Thoracic aorta (tissue), 2 donors: ENCODE measurements at regions not wholly inside any gene's neighbourhood (a gene's known extent, or its start where the extent isn't known, plus 50 kb on each side); places are given as distances from the start of the nearest gene placed in this dataset.

Experiments used
- ATAC-seq: fragments of 150-250 bp; one replicate; pipeline ENCODE4 v1.8.0; 2017; ENCODE audit warnings: low read depth; ENCODE audit not compliant: insufficient number of reproducible peaks, low FRiP score
- DNase-seq: peaks from one replicate; pipeline ENCODE4 v3.0.0-alpha.2; 2020; ENCODE audit warnings: low spot score
- H3K27ac ChIP-seq, 2 donors: fragments of 200-600 bp; sonication (generic); 1 replicate in 1 of 2; 2 replicates in 1 of 2; pipeline ENCODE4 v1.5.1; 2016; ENCODE audit warnings: mild to moderate bottlenecking in 2 of 2, moderate library complexity in 2 of 2
- H3K27me3 ChIP-seq: fragments of 200-600 bp; sonication (generic); replicated peaks from 2 replicates; pipeline ENCODE4 v1.6.0; 2016; ENCODE audit warnings: mild to moderate bottlenecking; ENCODE audit not compliant: insufficient read depth
- H3K36me3 ChIP-seq: fragments of 200-600 bp; sonication (generic); one replicate; pipeline ENCODE4 v1.5.1; 2016
- H3K4me1 ChIP-seq, 2 donors: fragments of 200-600 bp; sonication (generic); 1 replicate in 1 of 2; 2 replicates in 1 of 2; pipeline versions ENCODE4 v1.5.1 to v1.6.0; 2016; ENCODE audit warnings: low read depth in 2 of 2, mild to moderate bottlenecking in 1 of 2; ENCODE audit not compliant: control insufficient read depth in 1 of 2
- H3K4me3 ChIP-seq: fragments of 200-600 bp; sonication (generic); 2 replicates; pipeline ENCODE4 v1.5.1; 2016; ENCODE audit warnings: mild to moderate bottlenecking
- H3K9me3 ChIP-seq: fragments of 200-600 bp; sonication (generic); 2 replicates; pipeline ENCODE4 v1.5.1; 2016
- CTCF ChIP-seq: fragments of 200-600 bp; sonication (generic); IDR thresholded peaks from one replicate; pipeline ENCODE4 v1.5.1; 2019; ENCODE audit warnings: antibody characterized with exemption

GRCh38 chr2:43018179-43019024 is 208.0 kb downstream of the ZFP36L2 start:
- no peak overlapping the region for H3K27ac ChIP-seq
- ATAC-seq = no peak
- no peak for DNase-seq
- H3K36me3 ChIP-seq = no peaks in the 10 kb centered on the region
- no peaks in the 10 kb centered on the region for H3K4me1 ChIP-seq
- H3K4me3 ChIP-seq = no peak overlapping the region
- no peak for TF ChIP-seq CTCF
- no peaks in the 10 kb centered on the region for H3K27me3 ChIP-seq
- peaks cover 6% of the 10 kb centered on the region for H3K9me3 ChIP-seq

- no peaks in the 10 kb centered on the region for H3K27me3 ChIP-seq
- H3K9me3 ChIP-seq = no peaks in the 10 kb centered on the region
- no peak overlapping the region for H3K4me3 ChIP-seq
- ATAC-seq (no peak), DNase-seq (no peak)
- TF ChIP-seq CTCF = no peak
- H3K27ac ChIP-seq = no peak overlapping the region
- no peaks in the 10 kb centered on the region for H3K4me1 ChIP-seq
- no peaks in the 10 kb centered on the region for H3K36me3 ChIP-seq
These were observed 212.5 kb downstream of the ZFP36L2 start for GRCh38 chr2:43013821-43014345.

GRCh38 chr2:43012966-43013365 is 213.4 kb downstream of the ZFP36L2 start:
- H3K4me1 ChIP-seq = no peaks in the 10 kb centered on the region
- TF ChIP-seq CTCF = no peak
- no peak overlapping the region for H3K4me3 ChIP-seq
- no peaks in the 10 kb centered on the region for H3K27me3 ChIP-seq
- H3K9me3 ChIP-seq = no peaks in the 10 kb centered on the region
- ATAC-seq (no peak), DNase-seq (no peak)
- H3K27ac ChIP-seq = no peak overlapping the region
- H3K36me3 ChIP-seq = no peaks in the 10 kb centered on the region

- Histone ChIP-seq H3K4me3 (no peak overlapping the region), H3K27me3 (no peaks in the 10 kb centered on the region), H3K36me3 (no peaks in the 10 kb centered on the region), H3K9me3 (no peaks in the 10 kb centered on the region), H3K4me1 (no peaks in the 10 kb centered on the region), H3K27ac (no peak overlapping the region)
- DNase-seq = no peak
- ATAC-seq = no peak
- no peak for TF ChIP-seq CTCF
These were observed 215.3 kb downstream of the ZFP36L2 start for GRCh38 chr2:43011158-43011491.

- H3K4me1 ChIP-seq = no peaks in the 10 kb centered on the region
These were observed 215.8 kb downstream of the ZFP36L2 start for GRCh38 chr2:43010438-43011157.

More at GRCh38 chr2:43010438-43011157, 215.8 kb downstream of the ZFP36L2 start:
- ATAC-seq = no peak
- DNase-seq = no peak
- Histone ChIP-seq H3K36me3 (no peaks in the 10 kb centered on the region), H3K27ac (no peak overlapping the region), H3K27me3 (no peaks in the 10 kb centered on the region), H3K9me3 (no peaks in the 10 kb centered on the region), H3K4me3 (no peak overlapping the region)
- no peak for TF ChIP-seq CTCF
